ENCODE measurements at regions not wholly inside any gene's neighbourhood (a gene's known extent, or its start where the extent isn't known, plus 50 kb on each side); places are given as distances from the start of the nearest gene placed in this dataset.

DNA sequence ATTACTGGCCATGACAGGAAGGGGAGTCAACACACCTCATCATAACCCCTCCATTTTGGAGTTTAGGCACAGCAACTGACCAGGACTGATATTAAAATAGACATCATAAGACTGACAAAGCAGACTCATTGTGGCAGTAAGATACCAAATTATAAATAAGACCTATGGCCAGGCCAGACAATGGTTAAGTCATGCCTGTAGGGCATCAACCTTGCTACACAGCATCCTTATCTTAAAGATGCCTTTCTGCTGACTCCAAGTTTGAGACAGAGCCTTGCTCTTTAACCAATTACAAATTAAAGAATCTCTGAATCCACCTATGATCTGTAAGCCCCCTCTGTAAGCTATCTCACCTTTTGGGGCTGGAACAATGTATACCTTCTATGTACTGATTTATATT lies 65.5 kb downstream of the VCX2 start:
- no peak for DNase-seq (ENCODE audit: low read depth)
- H3K4me3 ChIP-seq (replicated peaks; ENCODE audit: low read depth, low read length): no peak overlapping the region
- TF ChIP-seq, protein P1, sequence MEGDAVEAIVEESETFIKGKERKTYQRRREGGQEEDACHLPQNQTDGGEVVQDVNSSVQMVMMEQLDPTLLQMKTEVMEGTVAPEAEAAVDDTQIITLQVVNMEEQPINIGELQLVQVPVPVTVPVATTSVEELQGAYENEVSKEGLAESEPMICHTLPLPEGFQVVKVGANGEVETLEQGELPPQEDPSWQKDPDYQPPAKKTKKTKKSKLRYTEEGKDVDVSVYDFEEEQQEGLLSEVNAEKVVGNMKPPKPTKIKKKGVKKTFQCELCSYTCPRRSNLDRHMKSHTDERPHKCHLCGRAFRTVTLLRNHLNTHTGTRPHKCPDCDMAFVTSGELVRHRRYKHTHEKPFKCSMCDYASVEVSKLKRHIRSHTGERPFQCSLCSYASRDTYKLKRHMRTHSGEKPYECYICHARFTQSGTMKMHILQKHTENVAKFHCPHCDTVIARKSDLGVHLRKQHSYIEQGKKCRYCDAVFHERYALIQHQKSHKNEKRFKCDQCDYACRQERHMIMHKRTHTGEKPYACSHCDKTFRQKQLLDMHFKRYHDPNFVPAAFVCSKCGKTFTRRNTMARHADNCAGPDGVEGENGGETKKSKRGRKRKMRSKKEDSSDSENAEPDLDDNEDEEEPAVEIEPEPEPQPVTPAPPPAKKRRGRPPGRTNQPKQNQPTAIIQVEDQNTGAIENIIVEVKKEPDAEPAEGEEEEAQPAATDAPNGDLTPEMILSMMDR (IDR thresholded peaks at IDR 0.05; ENCODE audit: low read length, missing control alignments): no peak

DNA sequence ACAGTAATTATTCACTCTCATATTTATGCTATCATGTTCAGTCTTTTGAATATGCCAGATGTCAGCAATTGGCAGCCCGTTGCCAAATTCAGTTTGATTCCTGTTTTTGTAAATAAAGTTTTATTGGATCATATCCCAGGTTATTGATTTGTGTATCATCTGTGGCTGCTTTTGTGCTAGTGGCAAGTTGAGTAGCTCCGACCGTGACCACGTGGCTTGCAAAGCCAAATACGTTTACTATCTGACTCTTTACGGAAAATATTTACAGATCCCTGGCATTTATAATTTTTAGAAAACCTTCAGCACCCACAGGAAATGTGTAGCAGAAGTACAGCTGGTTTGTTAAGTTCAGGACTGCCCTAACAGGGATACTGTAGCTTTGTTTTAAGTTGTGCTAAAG lies 67.4 kb downstream of the VCX2 start:
- no peak for DNase-seq (ENCODE audit: low read depth)
- no peak overlapping the region for H3K4me3 ChIP-seq (replicated peaks; ENCODE audit: low read depth, low read length)
- TF ChIP-seq, protein P1 (IDR thresholded peaks at IDR 0.05; ENCODE audit: low read length, missing control alignments): no peak

DNA sequence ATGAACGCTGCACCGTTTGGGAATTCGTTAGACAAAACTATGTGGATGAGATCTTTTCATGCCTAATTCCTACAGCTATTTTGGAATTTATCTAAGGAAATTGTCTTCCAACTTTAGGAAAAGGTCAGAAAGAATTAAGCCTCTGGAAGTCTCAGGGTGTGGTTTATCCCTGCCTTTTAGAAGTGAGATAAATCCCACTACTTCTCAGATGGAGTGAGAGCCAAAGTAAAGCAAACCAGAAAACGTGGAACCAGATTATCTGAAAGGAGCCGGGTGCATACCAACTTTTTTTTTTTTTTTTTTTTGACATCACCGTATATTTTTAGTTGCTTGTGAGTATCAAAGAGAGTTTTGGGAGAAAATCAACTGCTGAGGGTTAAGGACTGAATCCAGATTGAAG lies 79.6 kb downstream of the VCX2 start:
- DNase-seq (ENCODE audit: low read depth): no peak
- TF ChIP-seq, protein P1 (IDR thresholded peaks at IDR 0.05; ENCODE audit: low read length, missing control alignments): no peak
- no peak overlapping the region for H3K4me3 ChIP-seq (replicated peaks; ENCODE audit: low read depth, low read length)

DNA sequence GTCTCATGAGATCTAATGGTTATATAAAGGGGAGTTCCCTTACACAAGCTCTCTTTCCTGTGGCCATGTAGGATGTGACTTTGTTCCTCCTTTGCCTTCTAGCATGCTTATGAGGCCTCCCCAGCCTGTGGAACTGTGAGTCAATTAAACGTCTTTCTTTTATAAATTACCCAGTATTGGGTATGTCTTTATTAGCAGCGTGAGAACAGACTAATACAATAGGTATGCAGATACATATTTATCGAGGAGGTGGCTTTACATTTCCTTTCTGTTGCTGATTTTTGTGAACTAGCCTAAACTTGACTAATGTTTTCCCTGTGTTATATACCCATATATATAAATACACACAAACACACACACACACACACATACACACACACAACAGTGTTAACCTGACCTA lies 80.2 kb downstream of the VCX2 start:
- DNase-seq (ENCODE audit: low read depth): no peak
- TF ChIP-seq, protein P1 (IDR thresholded peaks at IDR 0.05; ENCODE audit: low read length, missing control alignments): no peak
- H3K4me3 ChIP-seq (replicated peaks; ENCODE audit: low read depth, low read length): no peak overlapping the region

DNA sequence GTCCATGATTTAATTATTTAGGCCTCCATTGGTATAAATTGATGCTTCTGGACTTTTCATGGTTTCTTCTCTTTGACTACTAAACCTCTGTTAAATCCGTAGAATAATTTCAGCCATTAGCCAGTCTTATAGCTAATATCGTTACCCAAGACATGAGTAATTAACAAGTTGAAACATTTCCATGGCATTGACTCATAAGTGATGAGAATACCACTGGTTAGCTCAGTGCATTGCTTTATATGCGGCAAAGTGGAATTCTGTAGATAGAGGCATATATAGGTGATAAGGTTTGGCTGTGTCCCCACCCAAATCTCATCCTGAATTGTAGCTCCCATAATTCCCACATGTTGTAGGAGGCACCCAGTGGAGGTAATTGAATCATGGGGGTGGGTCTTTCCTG lies 80.6 kb downstream of the VCX2 start:
- TF ChIP-seq, protein P1 (IDR thresholded peaks at IDR 0.05; ENCODE audit: low read length, missing control alignments): no peak
- no peak overlapping the region for H3K4me3 ChIP-seq (replicated peaks; ENCODE audit: low read depth, low read length)
- DNase-seq (ENCODE audit: low read depth): no peak

DNA sequence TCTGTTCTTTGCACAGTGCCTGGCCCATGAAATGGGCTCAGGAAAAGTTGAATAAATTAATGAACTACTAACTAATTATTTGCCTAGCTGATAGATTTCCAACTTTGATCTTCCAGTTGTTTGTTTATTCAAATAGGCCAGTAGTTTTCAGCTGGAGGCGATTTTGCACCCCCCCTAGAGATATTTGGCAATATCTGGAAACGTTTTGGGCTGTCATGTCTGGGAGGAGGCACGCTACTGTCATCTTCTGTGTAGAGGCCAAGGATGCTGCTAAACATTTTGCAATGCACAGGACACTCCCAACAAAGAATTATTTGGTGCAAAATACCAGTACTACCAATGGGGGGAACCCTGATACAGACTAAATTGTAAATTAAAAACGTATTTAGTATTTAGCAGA lies 81.9 kb downstream of the VCX2 start:
- TF ChIP-seq, protein P1 (IDR thresholded peaks at IDR 0.05; ENCODE audit: low read length, missing control alignments): no peak
- DNase-seq (ENCODE audit: low read depth): no peak
- H3K4me3 ChIP-seq (replicated peaks; ENCODE audit: low read depth, low read length): no peak overlapping the region

DNA sequence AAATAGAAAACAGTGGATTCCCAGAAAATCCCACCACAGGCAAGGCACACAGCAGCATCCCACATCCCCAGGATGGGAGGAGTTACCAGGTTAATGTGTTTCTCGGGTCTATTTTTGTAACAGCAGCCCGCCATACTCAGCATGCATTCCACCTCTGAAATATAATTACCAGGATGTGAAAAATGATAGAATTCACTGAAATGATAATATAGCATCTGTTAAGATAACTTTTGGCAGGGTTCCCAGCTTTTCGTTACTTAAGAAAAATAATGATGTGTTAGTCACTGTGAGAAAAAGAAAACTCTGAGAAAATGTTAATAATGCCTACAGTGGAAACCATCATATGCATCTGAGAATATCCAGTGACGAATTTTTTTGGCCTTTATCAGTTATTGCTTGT lies 87.1 kb downstream of the VCX2 start:
- TF ChIP-seq, protein P1 (IDR thresholded peaks at IDR 0.05; ENCODE audit: low read length, missing control alignments): no peak
- peak; percentile 60 for DNase-seq (ENCODE audit: low read depth)
- H3K4me3 ChIP-seq (replicated peaks; ENCODE audit: low read depth, low read length): no peak overlapping the region
